ENCODE measurements at regions not wholly inside any gene's neighbourhood (a gene's known extent, or its start where the extent isn't known, plus 50 kb on each side); places are given as distances from the start of the nearest gene placed in this dataset.

GRCh38 chr4:36844448-36844847, 400.1 kb upstream of the NWD2 start:
- TF ChIP-seq CTCF (IDR thresholded peaks at IDR 0.05) (no peak), POLR2A (IDR thresholded peaks at IDR 0.05) (no peak)
